COLO668 (cell line): ENCODE measurements at regions not wholly inside any gene's neighbourhood (a gene's known extent, or its start where the extent isn't known, plus 50 kb on each side); places are given as distances from the start of the nearest gene placed in this dataset.
"Not testable (repeated sequence)": the region's sequence is repeated elsewhere in the genome, so short reads cannot be mapped to it uniquely, and the experiment has no call there.

Experiments
- DNase-seq: peaks from one replicate; lab custom pipeline; 2025; ENCODE audit not compliant: unreplicated experiment; lab: John Stamatoyannopoulos, UW

DNA sequence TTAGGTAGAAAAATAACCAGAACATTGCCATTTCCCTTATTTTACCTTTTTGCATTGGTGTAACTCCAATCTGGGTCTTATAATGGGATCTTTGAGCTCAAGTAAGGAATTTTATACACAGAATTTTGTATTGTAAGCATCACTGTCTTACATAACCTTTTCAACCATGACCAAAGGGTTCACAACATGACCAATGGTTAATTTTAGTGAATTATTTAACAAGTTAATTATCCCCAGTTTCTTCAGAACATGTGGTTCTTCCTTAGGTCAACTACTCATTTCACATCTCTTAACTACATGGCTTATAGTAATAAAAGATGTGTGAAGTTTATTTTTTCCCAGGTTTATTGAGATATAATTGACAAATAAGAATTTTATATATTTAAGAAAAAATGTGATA lies 74.2 kb upstream of the RHOBTB1 start:
- DNase-seq, result no peak

GRCh38 chr10:61016630-61017029 lies 72.6 kb upstream of the RHOBTB1 start:
- no peak for DNase-seq

GRCh38 chr10:61016007-61016406 lies 72.0 kb upstream of the RHOBTB1 start:
- DNase-seq, result no peak

DNA sequence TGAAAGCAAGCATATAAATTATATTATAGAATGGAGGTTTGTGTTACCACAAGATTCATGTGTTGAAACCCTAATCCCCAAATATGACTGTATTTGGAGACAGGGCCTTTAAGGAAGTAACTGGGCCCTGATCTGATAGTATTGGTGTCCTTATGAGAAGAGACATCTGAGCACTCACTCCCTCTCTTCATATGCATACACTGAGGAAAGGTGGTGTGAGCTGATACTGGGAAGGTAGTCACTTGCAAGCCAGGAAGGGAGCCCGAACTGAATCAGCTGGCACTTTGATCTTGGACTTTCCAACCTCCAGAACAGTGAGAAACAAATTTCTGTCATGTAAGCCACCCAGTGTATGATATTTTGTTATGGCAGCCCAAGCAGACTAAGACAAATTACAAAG lies 66.9 kb upstream of the RHOBTB1 start:
- no peak for DNase-seq

- not testable (repeated sequence) for DNase-seq
These were observed 59.1 kb upstream of the RHOBTB1 start for GRCh38 chr10:61003069-61003468.

DNA sequence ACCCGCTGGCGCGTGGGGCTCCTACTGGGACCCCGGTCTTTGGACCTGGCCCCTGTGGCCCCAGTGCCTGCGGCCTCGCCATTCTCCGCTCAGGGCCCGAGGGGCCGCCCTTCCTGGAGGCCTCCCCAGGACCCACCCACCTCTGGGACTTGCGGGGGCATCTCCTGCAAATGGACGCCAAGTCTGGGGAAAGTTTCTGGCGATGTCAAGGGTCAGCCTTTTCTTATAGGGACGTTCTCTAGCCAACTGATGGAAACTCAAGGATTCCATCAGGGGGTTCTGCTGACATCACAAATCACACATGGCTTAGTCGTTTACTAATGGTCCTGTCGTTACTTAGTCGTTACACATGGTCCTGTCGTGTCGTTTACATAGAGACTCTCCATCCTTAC lies 57.7 kb upstream of the RHOBTB1 start:
- no peak for DNase-seq

- peak; percentile 42 for DNase-seq
These were observed 57.1 kb upstream of the RHOBTB1 start for GRCh38 chr10:61000769-61001730.

GRCh38 chr10:60998932-60999331 lies 54.9 kb upstream of the RHOBTB1 start:
- no peak for DNase-seq

- DNase-seq, result no peak
These were observed 50.1 kb upstream of the RHOBTB1 start for GRCh38 chr10:60994128-60994527.
